A549 (cell line): ENCODE measurements at regions not wholly inside any gene's neighbourhood (a gene's known extent, or its start where the extent isn't known, plus 50 kb on each side); places are given as distances from the start of the nearest gene placed in this dataset.

Experiments used
- CTCF ChIP-seq: fragments of >200 bp; sonication (Bioruptor Twin); formaldehyde crosslinking; IDR thresholded peaks from 3 replicates; pipeline ENCODE4 v1.5.1; 2016
- MAFK ChIP-seq: fragments of 450-650 bp; IDR thresholded peaks from 2 replicates; pipeline ENCODE4 v1.6.1; 2014; ENCODE audit not compliant: partially characterized antibody
- MAX ChIP-seq: IDR thresholded peaks from 2 replicates; pipeline ENCODE4 v1.6.1; 2012
- POLR2A ChIP-seq: IDR thresholded peaks from 2 replicates; pipeline ENCODE4 v1.6.1; 2012; ENCODE audit warnings: mild to moderate bottlenecking, low read length
- SREBF2 ChIP-seq: fragments of 450-650 bp; IDR thresholded peaks from 2 replicates; pipeline ENCODE4 v1.6.1; 2014; ENCODE audit warnings: mild to moderate bottlenecking, moderate library complexity
- TP53 ChIP-seq: fragments of 250-450 bp; sonication (Bioruptor Pico); IDR thresholded peaks from 2 replicates; pipeline ENCODE4 v1.5.0; 2021; ENCODE audit warnings: mild to moderate bottlenecking, moderate library complexity

- TF ChIP-seq MAFK = no peak
- no peak for TF ChIP-seq SREBF2
- TF ChIP-seq TP53 = no peak
- no peak for TF ChIP-seq MAX
- TF ChIP-seq POLR2A = no peak
- TF ChIP-seq CTCF = no peak
Observed at GRCh38 chr1:234877761-234878160, 250.9 kb downstream of the TOMM20 start.
